ENCODE measurements at regions not wholly inside any gene's neighbourhood (a gene's known extent, or its start where the extent isn't known, plus 50 kb on each side); places are given as distances from the start of the nearest gene placed in this dataset.

- TF ChIP-seq CTCF (IDR thresholded peaks at IDR 0.05; ENCODE audit: low read depth, low read length, missing input control) (no peak), RAD21 (IDR thresholded peaks at IDR 0.05) (no peak), YY1 (IDR thresholded peaks at IDR 0.05) (no peak), FOXA2 (IDR thresholded peaks at IDR 0.05) (no peak), GABPA (IDR thresholded peaks at IDR 0.05 in 1 of 2, conservative IDR thresholded peaks at IDR 0.05 in 1 of 2) (no peak), MAX (IDR thresholded peaks at IDR 0.05) (no peak), JUND (IDR thresholded peaks at IDR 0.05) (no peak), EGR1 (IDR thresholded peaks at IDR 0.05; ENCODE audit: low read depth in 2 of 2) (no peak), SP1 (IDR thresholded peaks at IDR 0.05) (no peak), NR2F2 (IDR thresholded peaks at IDR 0.05) (no peak), FOXA1 (IDR thresholded peaks at IDR 0.05) (no peak)
These were observed 58.4 kb upstream of the SLC8A1 start for GRCh38 chr2:40510304-40510703.
